Astrocyte of the spinal cord (primary cell): ENCODE measurements at regions not wholly inside any gene's neighbourhood (a gene's known extent, or its start where the extent isn't known, plus 50 kb on each side); places are given as distances from the start of the nearest gene placed in this dataset.

Experiments
- DNase-seq: peaks from one replicate; pipeline ENCODE4 v3.0.0; 2011; ENCODE audit warnings: low read depth, low spot score
- H3K4me3 ChIP-seq: 2 replicates; pipeline ENCODE4 v1.5.1; 2011; ENCODE audit warnings: low read depth, mild to moderate bottlenecking, low read length, moderate library complexity
- in situ Hi-C: cut with HindIII; loops from 2 replicates; pipeline ENCODE4 v1.10.0; 2017; ENCODE audit warnings: low sequenced_read_pairs
- TF ChIP-seq, protein P1 (sequence below): IDR thresholded peaks from 2 replicates; pipeline ENCODE4 v1.5.1; 2012; ENCODE audit warnings: low read depth, mild to moderate bottlenecking, low read length, inconsistent platforms

DNA sequence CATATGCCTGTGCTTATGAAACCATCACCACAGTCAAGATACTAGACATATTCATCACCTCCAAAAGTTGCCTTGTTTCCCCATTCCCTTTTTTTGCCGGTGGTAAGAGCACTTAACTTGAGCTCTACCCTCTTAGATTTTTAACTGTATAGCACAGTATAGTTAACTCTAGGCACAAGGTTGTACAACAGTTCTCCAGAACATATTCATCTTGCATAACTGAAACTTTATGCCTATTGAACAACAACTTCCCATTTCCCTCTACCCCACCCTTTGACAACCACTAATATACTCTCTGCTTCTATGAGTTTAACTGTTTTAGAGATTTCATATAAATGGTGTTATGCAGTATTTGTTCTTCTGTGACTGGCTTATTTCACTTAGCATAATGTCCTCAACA is 119.3 kb downstream of the ASB9 start:
- in situ Hi-C loops = no loop called here
- H3K4me3 ChIP-seq = no peak overlapping the region
- TF ChIP-seq, protein P1, sequence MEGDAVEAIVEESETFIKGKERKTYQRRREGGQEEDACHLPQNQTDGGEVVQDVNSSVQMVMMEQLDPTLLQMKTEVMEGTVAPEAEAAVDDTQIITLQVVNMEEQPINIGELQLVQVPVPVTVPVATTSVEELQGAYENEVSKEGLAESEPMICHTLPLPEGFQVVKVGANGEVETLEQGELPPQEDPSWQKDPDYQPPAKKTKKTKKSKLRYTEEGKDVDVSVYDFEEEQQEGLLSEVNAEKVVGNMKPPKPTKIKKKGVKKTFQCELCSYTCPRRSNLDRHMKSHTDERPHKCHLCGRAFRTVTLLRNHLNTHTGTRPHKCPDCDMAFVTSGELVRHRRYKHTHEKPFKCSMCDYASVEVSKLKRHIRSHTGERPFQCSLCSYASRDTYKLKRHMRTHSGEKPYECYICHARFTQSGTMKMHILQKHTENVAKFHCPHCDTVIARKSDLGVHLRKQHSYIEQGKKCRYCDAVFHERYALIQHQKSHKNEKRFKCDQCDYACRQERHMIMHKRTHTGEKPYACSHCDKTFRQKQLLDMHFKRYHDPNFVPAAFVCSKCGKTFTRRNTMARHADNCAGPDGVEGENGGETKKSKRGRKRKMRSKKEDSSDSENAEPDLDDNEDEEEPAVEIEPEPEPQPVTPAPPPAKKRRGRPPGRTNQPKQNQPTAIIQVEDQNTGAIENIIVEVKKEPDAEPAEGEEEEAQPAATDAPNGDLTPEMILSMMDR = no peak
- no peak for DNase-seq

DNA sequence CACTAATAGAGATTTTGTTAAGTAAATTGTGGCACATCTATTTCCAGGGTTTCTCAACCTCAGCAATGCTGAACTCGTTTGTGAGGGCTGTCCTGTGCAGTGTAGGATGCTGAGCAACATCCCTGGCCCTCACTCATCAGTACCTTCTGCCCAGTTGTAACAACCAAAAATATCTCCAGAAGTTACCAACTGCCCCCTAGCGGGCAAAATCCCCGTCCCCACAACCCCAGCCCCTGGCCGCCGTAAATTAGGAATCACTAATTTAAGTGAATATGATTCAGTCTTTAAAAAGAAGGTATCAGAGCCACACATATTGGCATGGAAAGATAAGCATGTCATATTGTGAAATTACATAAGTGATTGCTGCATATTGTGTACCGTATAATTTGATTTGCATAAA is 123.4 kb downstream of the ASB9 start:
- peak; percentile 4 for DNase-seq
- TF ChIP-seq, protein P1 = peak; percentile 49

DNA sequence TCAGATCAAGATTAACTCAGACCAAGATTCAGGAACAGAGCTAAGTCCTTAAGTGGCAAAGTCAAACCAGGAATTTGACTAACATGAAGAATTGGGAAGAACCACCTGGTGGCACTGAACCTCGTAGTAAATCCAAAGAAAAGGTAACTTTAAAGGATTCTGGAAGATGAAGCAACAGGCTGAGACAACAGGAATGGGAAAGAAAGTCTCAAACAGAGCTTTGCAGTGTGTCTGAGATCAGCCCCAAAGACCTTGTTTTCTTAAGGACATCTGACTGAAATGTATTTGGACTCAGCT is 126.1 kb downstream of the ASB9 start:
- TF ChIP-seq, protein P1 = no peak
- in situ Hi-C loops = no loop called here
- no peak for DNase-seq
- H3K4me3 ChIP-seq = no peak overlapping the region

More for the DNA sequence above, 123.4 kb downstream of the ASB9 start:
- in situ Hi-C loops = no loop called here
- no peak overlapping the region for H3K4me3 ChIP-seq

DNA sequence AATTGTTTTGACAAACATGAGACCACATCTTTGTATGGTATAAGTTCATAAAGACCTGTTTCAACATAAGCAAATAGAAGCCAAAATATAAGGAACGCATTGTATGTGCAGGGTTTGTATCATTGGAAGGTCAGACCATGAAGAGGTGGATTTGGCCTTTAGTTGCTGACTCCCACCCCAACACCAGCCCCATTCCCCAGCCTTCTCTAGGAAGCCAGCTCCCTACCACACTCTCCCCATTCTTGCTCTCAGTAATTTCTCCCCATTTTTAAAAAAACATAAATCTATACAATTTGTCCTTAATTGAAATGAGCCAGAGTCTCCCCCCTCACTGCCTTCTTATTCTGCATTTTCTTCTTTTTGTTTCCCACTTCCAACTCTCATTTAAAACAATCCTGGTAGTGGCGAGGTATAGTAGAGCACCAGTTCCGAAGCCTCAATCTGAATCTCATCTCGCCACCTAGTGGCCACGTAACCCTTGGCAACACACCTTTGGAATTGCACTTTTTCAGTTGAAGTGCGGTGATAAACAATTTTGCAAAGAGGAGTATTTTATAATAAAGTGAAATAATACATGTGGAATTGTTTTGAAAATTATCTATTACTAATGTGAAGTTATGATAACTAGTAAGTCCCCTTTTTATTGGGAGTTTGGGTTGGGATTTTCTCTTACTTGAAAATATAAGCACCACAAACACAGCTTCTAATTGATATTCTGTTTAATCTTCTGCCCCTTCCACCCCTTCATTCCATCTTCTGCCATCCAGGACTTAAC is 126.6 kb downstream of the ASB9 start:
- in situ Hi-C loops = no loop called here
- TF ChIP-seq, protein P1 = peak; percentile 70
- peak; percentile 39 for DNase-seq
- H3K4me3 ChIP-seq = no peak overlapping the region

DNA sequence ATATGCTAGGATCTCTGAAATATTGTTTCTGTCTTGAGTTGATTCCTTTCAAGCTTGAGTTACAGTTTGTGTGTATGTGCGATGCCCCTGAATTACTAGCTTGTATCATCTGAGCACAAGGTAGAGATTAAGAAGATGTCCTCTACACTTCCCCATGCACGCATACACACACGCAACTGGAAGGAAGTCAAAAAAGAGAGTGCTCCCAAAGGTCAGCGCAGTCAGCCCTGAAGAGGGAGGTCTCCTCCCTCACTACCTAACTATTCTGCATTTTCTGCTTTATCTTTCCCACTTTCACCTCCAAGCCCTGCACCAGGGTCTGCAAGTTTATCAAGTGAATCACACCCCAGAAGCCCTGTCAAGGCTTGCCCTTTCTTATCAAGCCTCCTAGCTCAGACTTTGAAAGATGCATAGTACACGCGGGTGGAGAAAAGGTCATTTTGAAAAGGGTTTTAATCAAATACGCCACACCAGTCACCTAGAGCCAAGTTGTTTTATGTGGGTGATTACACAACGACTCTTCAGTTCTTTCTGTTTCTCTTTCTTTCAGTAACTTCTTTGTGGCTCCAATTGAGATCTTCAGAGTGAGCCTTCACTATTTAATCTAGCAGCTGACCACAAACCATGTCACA is 127.7 kb downstream of the ASB9 start:
- H3K4me3 ChIP-seq = no peak overlapping the region
- TF ChIP-seq, protein P1 = no peak
- peak; percentile 17 for DNase-seq
- in situ Hi-C loops = no loop called here

DNA sequence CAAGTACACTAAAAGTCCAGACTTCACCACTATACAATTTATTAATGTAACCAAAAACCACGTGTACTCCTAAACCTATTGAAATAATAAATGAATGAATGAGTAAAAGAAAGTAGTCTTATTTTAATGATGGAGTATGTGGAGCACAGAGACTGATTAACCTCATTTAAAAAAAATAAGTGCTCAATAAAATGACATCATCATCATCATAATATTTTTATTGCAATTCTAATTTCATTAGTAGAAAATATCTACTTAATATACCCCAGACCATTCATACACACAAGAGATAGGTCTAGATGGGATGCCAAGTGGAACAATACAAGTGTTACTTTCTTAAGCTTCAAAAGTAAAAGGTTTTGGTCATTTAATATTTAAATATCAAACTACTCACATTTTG is 133.1 kb downstream of the ASB9 start:
- DNase-seq = no peak
- in situ Hi-C loops = no loop called here
- TF ChIP-seq, protein P1 = no peak
- no peak overlapping the region for H3K4me3 ChIP-seq
